KOPT-K1 (cell line): ENCODE measurements at regions not wholly inside any gene's neighbourhood (a gene's known extent, or its start where the extent isn't known, plus 50 kb on each side); places are given as distances from the start of the nearest gene placed in this dataset.

Experiments used
- H3K27ac ChIP-seq: fragments of 200-600 bp; sonication (generic); 2 replicates; pipeline ENCODE4 v1.5.1; 2016; ENCODE audit warnings: antibody characterized with exemption, mild to moderate bottlenecking, low read depth, low read length; ENCODE audit not compliant: poor library complexity, severe bottlenecking
- H3K36me3 ChIP-seq: fragments of 200-600 bp; sonication (generic); 2 replicates; pipeline ENCODE4 v1.5.1; 2017; ENCODE audit warnings: antibody characterized with exemption, mild to moderate bottlenecking, low read length, moderate library complexity; ENCODE audit not compliant: insufficient read depth
- H3K9me3 ChIP-seq: fragments of 200-600 bp; sonication (generic); 2 replicates; pipeline ENCODE4 v1.5.1; 2017; ENCODE audit warnings: antibody characterized with exemption, low read length, mild to moderate bottlenecking; ENCODE audit not compliant: insufficient read depth, poor library complexity, severe bottlenecking

DNA sequence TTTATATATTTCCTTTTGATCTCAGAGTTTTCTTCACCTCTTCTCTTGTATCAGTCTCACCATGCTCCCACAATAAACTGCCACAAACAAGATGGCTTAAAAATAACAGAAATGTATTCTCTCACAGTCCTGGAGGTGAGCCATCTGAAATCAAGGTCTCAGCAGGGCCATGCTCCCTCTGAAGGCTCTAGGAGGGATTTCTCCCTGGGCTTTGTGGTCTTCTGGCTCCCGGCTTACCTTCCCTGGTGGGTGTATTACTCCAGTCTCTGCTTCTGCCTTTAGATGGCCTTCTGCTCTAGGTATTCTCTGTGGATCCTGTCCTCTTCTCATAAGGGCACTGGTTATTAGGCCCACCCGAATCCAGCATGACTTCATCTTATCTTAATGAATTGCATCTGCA is 994.7 kb upstream of the POU3F3 start:
- H3K27ac ChIP-seq: no peak overlapping the region
- H3K9me3 ChIP-seq: no peaks in the 10 kb centered on the region
- no peaks in the 10 kb centered on the region for H3K36me3 ChIP-seq

DNA sequence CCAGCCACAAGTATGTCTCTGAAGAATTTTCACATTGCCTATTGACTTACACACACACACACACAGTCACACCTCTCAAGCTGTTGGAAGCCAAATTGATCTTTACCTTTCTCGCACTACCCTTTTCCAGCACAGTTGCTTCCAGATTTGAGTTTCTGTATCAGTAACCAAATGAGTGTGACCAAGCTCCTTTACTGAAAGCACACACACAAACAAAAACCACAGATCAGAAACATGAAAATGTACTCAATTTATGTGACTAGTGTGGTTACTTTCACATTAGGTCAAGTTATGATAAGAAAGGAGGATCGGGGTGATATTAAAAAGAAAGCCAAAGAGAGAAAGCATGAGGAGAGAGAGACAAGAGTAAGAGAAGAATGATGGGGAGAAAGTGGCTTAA is 993.9 kb upstream of the POU3F3 start:
- no peaks in the 10 kb centered on the region for H3K9me3 ChIP-seq
- H3K27ac ChIP-seq: no peak overlapping the region

DNA sequence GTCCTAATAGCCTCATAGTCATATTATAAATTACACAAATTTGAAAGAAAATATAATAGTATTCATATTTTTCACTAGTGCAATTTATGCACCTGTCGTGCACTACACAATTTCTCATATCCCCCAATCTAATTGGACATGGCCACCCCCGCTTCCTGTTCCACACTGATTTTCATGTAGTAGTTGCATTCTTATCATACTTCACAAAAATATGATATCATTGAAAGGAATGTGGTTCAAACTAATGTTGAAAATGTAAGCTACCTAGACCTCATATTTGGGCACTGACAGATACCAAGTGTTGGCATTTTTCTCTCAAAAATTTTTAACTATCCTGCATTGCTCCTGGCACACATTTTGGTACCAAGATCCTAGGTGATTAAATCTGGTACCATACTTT is 985.5 kb upstream of the POU3F3 start:
- H3K36me3 ChIP-seq: no peaks in the 10 kb centered on the region
- H3K9me3 ChIP-seq: no peaks in the 10 kb centered on the region
- no peak overlapping the region for H3K27ac ChIP-seq

More for the DNA sequence above, 993.9 kb upstream of the POU3F3 start:
- H3K36me3 ChIP-seq: no peaks in the 10 kb centered on the region

DNA sequence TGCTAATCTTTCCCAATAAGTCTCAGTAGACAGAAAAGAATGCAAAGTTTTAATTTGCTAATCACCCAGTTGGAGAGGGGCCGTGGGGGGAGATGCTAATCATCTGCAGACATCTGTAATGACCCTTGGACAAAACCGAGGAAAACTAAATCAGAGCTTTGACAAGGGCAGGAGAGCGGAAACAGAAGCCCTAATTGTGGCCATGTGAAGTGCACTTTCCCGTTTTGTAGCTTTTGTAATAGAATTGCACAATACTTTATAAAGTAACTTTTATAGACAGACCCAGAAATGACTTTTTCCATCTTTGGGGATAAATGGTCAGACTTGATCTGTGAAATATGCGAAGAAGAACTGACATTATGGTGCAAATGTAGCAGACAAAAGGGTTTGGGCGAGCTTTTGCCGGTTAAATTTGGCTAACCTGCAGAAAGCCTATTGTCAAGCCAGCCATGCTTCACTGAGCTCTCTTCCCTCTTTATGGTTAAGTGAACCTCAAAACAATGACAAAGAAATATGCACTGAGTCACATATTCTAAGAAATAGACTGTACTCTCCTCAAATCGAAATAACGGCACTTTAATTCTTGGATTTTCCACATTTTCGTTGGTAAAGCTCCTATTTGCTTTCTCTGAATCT is 980.1 kb upstream of the POU3F3 start:
- Histone ChIP-seq H3K36me3 (no peaks in the 10 kb centered on the region), H3K9me3 (no peaks in the 10 kb centered on the region), H3K27ac (no peak overlapping the region)

DNA sequence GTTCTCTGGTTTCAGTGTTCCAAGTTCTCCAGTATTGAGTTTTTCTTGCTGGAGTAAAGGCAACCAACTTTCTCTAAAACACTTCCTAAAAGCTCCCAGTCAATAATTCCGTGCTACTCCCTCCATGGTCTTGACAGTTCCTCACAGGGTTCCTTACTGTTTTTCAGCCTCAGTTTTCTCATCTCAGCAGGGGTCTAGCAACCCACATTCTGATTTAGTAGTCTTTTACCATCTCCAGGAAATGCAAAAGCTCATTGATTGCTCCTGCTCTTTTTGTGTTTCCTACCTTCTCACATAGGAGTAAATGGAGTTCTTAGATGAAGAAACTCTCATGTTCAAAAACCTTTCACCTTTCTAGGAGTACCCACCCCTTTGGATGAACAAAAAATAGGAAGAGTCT is 978.8 kb upstream of the POU3F3 start:
- Histone ChIP-seq H3K27ac (no peak overlapping the region), H3K36me3 (no peaks in the 10 kb centered on the region), H3K9me3 (no peaks in the 10 kb centered on the region)

DNA sequence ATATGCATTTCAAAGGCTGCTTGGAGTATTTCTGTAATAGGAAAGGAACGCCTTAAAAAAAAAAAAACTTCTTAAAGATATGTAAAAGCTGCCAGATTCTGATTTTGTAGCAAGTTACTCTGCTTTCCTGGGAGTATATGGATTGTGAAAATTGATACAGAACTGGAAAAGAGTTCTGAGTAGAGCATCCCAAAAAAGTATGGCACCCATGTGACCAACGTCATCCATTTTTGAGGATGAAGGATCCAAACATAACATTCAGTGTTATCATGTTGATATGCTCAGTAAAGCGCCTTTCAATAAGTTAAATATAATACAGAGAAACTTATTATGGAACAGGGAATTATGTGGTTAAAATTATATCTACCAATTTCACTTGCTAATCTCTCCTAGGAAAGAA is 978.4 kb upstream of the POU3F3 start:
- Histone ChIP-seq H3K27ac (no peak overlapping the region), H3K9me3 (no peaks in the 10 kb centered on the region), H3K36me3 (no peaks in the 10 kb centered on the region)

DNA sequence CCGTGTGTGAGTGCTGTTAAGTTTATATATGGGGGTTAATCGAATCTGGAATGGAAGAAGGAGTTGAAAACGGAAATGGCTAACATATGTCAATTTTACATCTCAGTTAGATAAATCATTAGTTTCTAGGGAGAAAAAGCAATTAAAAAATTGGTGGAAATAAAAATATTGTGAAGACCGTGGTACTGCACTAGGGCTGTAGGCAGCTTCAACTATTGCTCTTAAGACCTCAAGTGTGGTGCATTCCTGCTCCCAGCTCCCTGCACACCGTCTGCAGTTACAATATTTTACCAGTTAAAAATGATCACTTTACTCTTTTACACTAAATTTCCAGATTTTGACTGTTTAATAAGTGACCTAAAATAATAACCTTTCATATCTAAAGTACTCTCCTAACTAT is 977.3 kb upstream of the POU3F3 start:
- H3K27ac ChIP-seq: no peak overlapping the region
- no peaks in the 10 kb centered on the region for H3K9me3 ChIP-seq
- H3K36me3 ChIP-seq: no peaks in the 10 kb centered on the region

DNA sequence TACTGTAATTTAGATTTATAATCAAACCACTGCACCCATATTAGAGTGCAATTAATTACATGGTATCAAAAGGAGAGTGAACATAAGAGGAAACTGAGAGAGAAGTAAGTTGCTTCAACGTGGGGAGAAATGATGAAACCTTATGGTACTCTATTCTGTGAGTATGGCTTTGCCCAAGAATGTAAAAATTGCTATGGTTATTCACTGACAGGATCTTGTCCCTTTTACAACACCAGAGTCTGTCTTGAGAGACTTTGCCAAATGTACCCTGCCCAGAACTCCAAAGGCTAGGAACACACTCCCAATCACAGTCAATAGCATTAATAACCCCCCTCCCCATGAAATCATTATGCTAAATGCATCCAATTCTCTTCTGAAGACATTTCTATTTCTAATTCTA is 974.8 kb upstream of the POU3F3 start:
- no peaks in the 10 kb centered on the region for H3K9me3 ChIP-seq
- H3K27ac ChIP-seq: no peak overlapping the region
- H3K36me3 ChIP-seq: no peaks in the 10 kb centered on the region

DNA sequence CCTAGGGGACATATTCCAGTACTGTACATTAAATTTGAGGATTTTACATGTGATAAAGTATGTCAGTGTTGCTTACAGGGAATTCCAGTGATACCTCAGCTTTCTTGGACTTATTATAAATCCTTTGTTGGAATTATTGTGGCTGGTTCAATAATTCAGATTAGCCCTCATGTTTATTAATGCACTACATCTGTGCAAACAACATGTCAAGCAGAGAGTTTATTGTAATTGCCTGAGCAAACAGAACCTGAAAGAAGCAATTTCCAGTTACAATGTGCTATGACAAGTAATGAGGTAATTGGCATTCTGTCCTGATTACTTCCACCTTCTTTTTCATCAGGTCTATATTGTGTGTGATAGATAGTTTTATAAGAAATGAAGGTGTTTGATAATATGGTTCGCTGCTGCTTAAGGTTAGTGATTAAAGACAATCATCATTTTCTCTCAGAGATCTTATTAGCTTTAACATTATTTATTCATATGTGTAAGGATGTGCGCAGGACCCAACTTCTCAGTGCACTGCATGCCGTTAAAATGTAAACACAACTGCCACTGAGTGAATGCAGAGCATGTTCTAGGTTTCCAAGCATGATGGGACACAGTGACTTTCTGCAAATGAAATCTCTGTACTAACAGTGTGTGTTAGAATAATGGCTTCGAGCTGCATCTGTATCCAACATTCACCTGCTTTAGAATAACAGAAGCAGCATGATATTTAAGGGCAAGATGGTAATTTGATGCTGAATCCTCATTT is 973.7 kb upstream of the POU3F3 start:
- H3K36me3 ChIP-seq: no peaks in the 10 kb centered on the region
- H3K9me3 ChIP-seq: no peaks in the 10 kb centered on the region
- H3K27ac ChIP-seq: no peak overlapping the region

DNA sequence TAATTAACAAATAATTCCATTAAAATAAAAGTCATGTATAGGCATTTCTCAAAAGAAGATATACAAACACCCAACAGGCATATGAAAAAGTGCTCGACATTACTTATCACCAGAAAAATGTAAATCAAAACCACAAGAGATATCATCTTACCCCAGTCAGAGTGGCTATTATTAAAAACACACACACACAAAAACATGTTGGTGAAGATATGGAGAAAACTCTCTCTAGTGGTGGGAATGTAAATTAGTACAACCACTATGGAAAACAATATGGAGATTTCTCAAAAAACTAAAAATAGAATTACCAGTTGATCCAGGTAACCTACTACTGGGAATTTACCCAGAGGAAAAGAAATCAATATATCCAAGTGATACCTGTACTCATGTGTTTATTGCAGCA is 966.3 kb upstream of the POU3F3 start:
- no peaks in the 10 kb centered on the region for H3K9me3 ChIP-seq

DNA sequence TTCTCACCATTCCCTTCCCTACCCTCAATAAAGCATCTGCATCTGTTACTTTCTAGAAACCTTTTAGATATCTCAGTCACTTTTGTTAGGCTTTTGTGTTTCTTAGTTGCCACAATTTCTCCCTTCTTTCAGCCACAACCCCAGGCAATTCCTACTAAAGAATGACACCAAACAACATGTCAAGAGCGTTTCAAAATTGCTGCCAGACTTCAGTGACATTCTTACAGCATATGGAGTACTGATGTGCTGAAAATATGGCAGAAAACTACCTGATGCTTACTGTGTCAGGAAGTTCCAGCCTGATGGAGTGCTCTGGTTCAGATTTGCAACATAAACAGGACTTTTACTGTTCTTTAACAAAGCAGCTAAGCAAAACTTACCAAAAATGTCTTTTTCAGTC is 957.7 kb upstream of the POU3F3 start:
- Histone ChIP-seq H3K9me3 (no peaks in the 10 kb centered on the region), H3K36me3 (no peaks in the 10 kb centered on the region)

More for the DNA sequence above, 966.3 kb upstream of the POU3F3 start:
- Histone ChIP-seq H3K36me3 (no peaks in the 10 kb centered on the region), H3K27ac (no peak overlapping the region)

DNA sequence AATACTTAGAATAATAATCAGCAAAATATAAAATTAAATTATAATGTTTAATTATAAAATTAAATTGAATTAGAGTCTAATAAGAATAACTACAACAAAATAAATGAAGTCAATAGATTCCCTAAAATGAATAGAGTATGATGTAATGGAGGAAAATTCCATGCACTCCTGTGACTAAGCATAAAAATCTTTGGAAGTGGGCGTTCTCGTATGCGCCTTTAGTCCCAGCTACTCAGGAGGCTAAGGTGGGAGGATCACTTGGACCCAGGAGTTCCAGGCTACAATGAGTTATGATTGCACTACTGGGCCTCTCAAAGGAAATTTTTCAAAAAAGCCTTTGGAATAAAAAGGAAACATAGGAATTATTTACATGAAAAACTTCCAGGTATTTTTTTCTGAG is 955.4 kb upstream of the POU3F3 start:
- Histone ChIP-seq H3K27ac (no peak overlapping the region), H3K9me3 (no peaks in the 10 kb centered on the region), H3K36me3 (no peaks in the 10 kb centered on the region)

More for the DNA sequence above, 957.7 kb upstream of the POU3F3 start:
- H3K27ac ChIP-seq: no peak overlapping the region

DNA sequence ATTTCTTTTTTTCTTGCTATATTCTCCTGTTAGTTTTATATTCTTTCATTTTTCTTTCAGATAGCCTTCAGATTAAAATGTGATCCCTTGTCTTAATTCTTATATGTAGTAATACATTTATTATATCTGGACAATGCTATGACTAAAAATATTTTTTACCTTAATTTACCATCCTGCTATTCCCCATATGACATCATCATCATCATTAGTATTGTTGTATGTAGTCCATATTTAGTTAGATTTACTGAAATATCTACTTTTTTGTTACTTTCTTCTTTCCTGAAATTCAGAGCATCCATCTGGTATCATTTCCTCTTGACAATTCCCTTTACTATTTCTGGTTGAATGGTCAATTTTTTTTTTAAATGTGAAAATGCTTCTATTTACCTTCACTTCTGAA is 951.6 kb upstream of the POU3F3 start:
- no peak overlapping the region for H3K27ac ChIP-seq
- H3K9me3 ChIP-seq: no peaks in the 10 kb centered on the region
- H3K36me3 ChIP-seq: no peaks in the 10 kb centered on the region

DNA sequence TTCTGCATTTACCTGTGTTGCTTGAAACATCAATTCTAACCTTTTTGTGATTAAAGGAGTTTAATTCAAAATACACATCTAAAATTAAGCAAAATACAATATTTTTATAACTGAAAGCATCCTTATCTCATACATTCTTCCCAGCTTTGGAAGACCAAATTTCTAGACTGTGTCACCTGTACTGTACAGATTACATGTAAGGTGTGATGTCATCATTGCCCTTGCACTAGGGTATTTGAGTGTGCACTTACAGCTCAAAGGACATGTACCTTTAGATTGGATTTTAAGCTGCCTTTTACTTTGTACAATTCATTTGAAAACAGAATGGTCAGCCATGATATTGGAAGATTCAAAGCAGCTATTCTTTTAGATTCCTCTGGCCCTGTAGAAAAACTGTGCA is 932.8 kb upstream of the POU3F3 start:
- Histone ChIP-seq H3K27ac (no peak overlapping the region), H3K36me3 (no peaks in the 10 kb centered on the region), H3K9me3 (no peaks in the 10 kb centered on the region)

DNA sequence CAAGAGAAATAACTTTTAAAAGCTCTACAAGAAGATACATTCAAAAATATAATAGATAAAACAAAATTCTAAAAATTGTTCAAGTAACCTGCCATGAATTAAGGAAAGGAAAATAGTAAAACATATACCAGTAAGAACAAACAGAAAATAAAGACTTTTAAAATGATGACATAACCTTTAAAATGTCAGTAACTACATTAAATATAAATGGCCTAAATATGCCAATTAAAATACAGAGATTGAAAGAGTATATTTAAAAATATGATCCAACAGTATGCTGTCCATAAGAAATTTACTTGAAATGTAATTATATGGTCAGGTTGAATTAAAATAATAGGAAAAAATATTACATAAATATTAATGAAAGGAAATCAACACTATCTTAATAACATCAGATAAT is 911.7 kb upstream of the POU3F3 start:
- Histone ChIP-seq H3K36me3 (no peaks in the 10 kb centered on the region), H3K9me3 (no peaks in the 10 kb centered on the region), H3K27ac (no peak overlapping the region)

DNA sequence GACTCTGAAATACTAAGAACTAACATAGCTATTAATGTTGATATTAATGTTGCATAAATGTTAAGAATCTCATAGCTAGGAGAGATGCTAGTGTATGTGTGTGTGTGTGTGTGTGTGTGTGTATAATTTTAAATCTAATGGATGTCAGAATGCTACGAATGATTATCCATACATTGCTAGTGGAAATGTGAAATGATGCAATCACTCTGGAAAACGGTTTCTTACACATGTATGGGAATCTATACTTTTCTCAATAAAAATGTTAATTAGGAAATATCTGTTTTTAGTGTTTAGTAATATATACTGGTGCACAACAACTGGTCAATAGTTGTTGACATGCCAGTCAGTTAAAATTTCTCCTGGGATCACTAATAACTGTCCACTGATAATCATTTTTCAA is 908.8 kb upstream of the POU3F3 start:
- H3K27ac ChIP-seq: no peak overlapping the region
- H3K36me3 ChIP-seq: no peaks in the 10 kb centered on the region
- H3K9me3 ChIP-seq: no peaks in the 10 kb centered on the region
